GM12878 (cell line): ENCODE measurements at regions not wholly inside any gene's neighbourhood (a gene's known extent, or its start where the extent isn't known, plus 50 kb on each side); places are given as distances from the start of the nearest gene placed in this dataset.

Experiments used
- ATAC-seq: fragments of 200-7000 bp; cut with Tn5 transposase; 3 replicates; pipeline ENCODE4 v1.9.1; 2020; ENCODE audit warnings: mild to moderate bottlenecking, moderate library complexity
- BruUV-seq: library from RNA; stranded (reverse); fragments of 400-500 nt; replicated peaks from 2 replicates; lab custom pipeline; 2021; lab: Mats Ljungman, UMichigan
- CTCF ChIA-PET: fragments of 300-600 bp; sonication (Branson Sonifier 250); formaldehyde crosslinking; extraction: SDS; loops from one replicate; lab custom pipeline; 2021; ENCODE audit warnings: inconsistent platforms; lab: Yijun Ruan, JAX
- POLR2A ChIA-PET: fragments of 350-600 bp; formaldehyde crosslinking; extraction: SDS; loops from one replicate; lab custom pipeline; 2021; ENCODE audit warnings: inconsistent platforms; lab: Charles Lee
- RAD21 ChIA-PET: fragments of 300-600 bp; sonication (Branson Sonifier 250); formaldehyde crosslinking; loops from one replicate; lab custom pipeline; 2023; ENCODE audit warnings: antibody characterized with exemption; ENCODE audit not compliant: unreplicated experiment; lab: Charles Lee
- SMC1A ChIA-PET: fragments of 300-600 bp; sonication (Branson Sonifier 250); formaldehyde crosslinking; loops from one replicate; lab custom pipeline; 2023; ENCODE audit not compliant: unreplicated experiment, uncharacterized antibody; lab: Charles Lee
- DNase-seq: peaks from one replicate; pipeline ENCODE4 v3.0.0-alpha.2; 2011; ENCODE audit warnings: low read depth, low spot score
- FAIRE-seq: peaks from 3 replicates; lab custom pipeline; 2011; peaks lifted over from hg19 to GRCh38; lab: Jason Lieb, UNC
- H2AFZ ChIP-seq: 2 replicates; pipeline ENCODE4 v1.6.0; 2011; ENCODE audit warnings: low read depth, low read length, control low read depth; ENCODE audit not compliant: control insufficient read depth
- H3K27ac ChIP-seq: 2 replicates; pipeline ENCODE4 v1.5.1; 2011; ENCODE audit warnings: control low read depth; ENCODE audit not compliant: control insufficient read depth, insufficient read depth
- H3K27me3 ChIP-seq, 2 experiments: replicated peaks in 1 of 2; 2 replicates each; pipeline versions ENCODE4 v1.6.0 to v1.6.1; 2011; ENCODE audit warnings: low read length in 1 of 2; ENCODE audit not compliant: control insufficient read depth in 2 of 2, insufficient read depth in 2 of 2
- H3K36me3 ChIP-seq, 2 experiments: 2 replicates each; pipeline ENCODE4 v1.5.1; 2011; ENCODE audit warnings: low read length in 1 of 2; ENCODE audit not compliant: control insufficient read depth in 2 of 2, insufficient read depth in 2 of 2
- H3K4me1 ChIP-seq: 2 replicates; pipeline ENCODE4 v1.6.1; 2011; ENCODE audit warnings: mild to moderate bottlenecking, low read length, moderate library complexity, mixed read lengths; ENCODE audit not compliant: control insufficient read depth, insufficient read depth
- H3K4me2 ChIP-seq: 2 replicates; pipeline ENCODE4 v1.6.0; 2011; ENCODE audit warnings: control low read depth; ENCODE audit not compliant: control insufficient read depth, insufficient read depth
- H3K4me3 ChIP-seq: fragments of 200-600 bp; sonication (generic); 2 replicates; pipeline ENCODE4 v1.5.1; 2016
- H3K79me2 ChIP-seq: 2 replicates; pipeline ENCODE4 v1.6.0; 2011; ENCODE audit warnings: low read length; ENCODE audit not compliant: control insufficient read depth, insufficient read depth
- H3K9ac ChIP-seq: 2 replicates; pipeline ENCODE4 v1.8.0; 2011; ENCODE audit warnings: low read length, control low read depth, mixed read lengths; ENCODE audit not compliant: control insufficient read depth, insufficient read depth
- H3K9me3 ChIP-seq: replicated peaks from 3 replicates; pipeline ENCODE4 v1.5.1; 2011; ENCODE audit warnings: mild to moderate bottlenecking, low read length; ENCODE audit not compliant: control insufficient read depth, insufficient read depth
- H4K20me1 ChIP-seq: 2 replicates; pipeline ENCODE4 v1.6.0; 2011; ENCODE audit not compliant: control insufficient read depth, insufficient read depth
- ASH2L ChIP-seq: fragments of 300-600, 200-600 bp; sonication (generic); IDR thresholded peaks from 2 replicates; pipeline ENCODE4 v1.6.1; 2017; ENCODE audit warnings: low read depth, mild to moderate bottlenecking, borderline replicate concordance
- KLF5 ChIP-seq: fragments of 450-650 bp; IDR thresholded peaks from 2 replicates; pipeline ENCODE4 v1.6.1; 2014; ENCODE audit warnings: mild to moderate bottlenecking; ENCODE audit not compliant: partially characterized antibody
- MEF2B ChIP-seq: fragments of 450-650 bp; IDR thresholded peaks from 2 replicates; pipeline ENCODE4 v1.6.1; 2018; ENCODE audit warnings: mild to moderate bottlenecking, moderate library complexity; ENCODE audit not compliant: partially characterized antibody, poor library complexity, severe bottlenecking
- NFIC ChIP-seq: IDR thresholded peaks from 2 replicates; pipeline ENCODE4 v1.6.1; 2012; ENCODE audit warnings: low read depth, mild to moderate bottlenecking, inconsistent platforms, low read length, moderate library complexity
- PAX8 ChIP-seq: fragments of 450-650 bp; IDR thresholded peaks from 2 replicates; pipeline ENCODE4 v1.6.1; 2017; ENCODE audit warnings: mild to moderate bottlenecking, moderate library complexity
- PKNOX1 ChIP-seq: fragments of 450-650 bp; IDR thresholded peaks from 2 replicates; pipeline ENCODE4 v1.6.1; 2016; ENCODE audit warnings: mild to moderate bottlenecking
- RUNX3 ChIP-seq: IDR thresholded peaks from 2 replicates; pipeline ENCODE4 v1.6.1; 2012; ENCODE audit warnings: low read length, inconsistent platforms
- SREBF2 ChIP-seq: IDR thresholded peaks from 2 replicates; pipeline ENCODE4 v1.6.1; 2012; ENCODE audit warnings: mild to moderate bottlenecking, low read length
- SUPT20H ChIP-seq: IDR thresholded peaks from 2 replicates; pipeline ENCODE4 v1.6.1; 2011; ENCODE audit warnings: low read depth, mild to moderate bottlenecking, low read length, moderate library complexity, borderline replicate concordance; ENCODE audit not compliant: control insufficient read depth
- WGBS: methylation state at CpG from one replicate; pipeline ENCODE4 v1.1.6; 2016; ENCODE audit warnings: low lambda C conversion rate; ENCODE audit not compliant: insufficient replicate concordance, insufficient coverage; ENCODE audit errors: missing lambda C conversion rate; 5-methylcytosine and 5-hydroxymethylcytosine counted together
- in situ Hi-C: fragments of 300-500 bp; cut with MboI; formaldehyde crosslinking; loops from 9 replicates; pipeline ENCODE4 v1.14.3; 2018; ENCODE audit warnings: mixed read lengths
- intact Hi-C: fragments of 100-400 bp; cut with micrococcal nuclease; formaldehyde crosslinking; loops from one replicate; pipeline ENCODE4 v1.14.2; 2022; ENCODE audit not compliant: unreplicated experiment

GRCh38 chr4:41820473-41820872, 71.9 kb upstream of the PHOX2B start:
- no peak overlapping the region for H2AFZ ChIP-seq
- no peaks in the 10 kb centered on the region for H3K9me3 ChIP-seq
- ATAC-seq, result peak; percentile 34; the same call in 2 of the 3 replicates
- ChIA-PET SMC1A (no interaction called here), CTCF (interaction anchor here (0.8 to 1.4 kb wide), 2 partner anchors 28 to 40 kb away, joined by 3 read pairs; no protein-coding TSS in a partner anchor)
- no peak overlapping the region for H3K9ac ChIP-seq
- H3K4me1 ChIP-seq, result no peaks in the 10 kb centered on the region
- peaks cover 0 to 1% of the 10 kb centered on the region in 2 experiments; a peak in 1 of 4 replicates for H3K27me3 ChIP-seq
- in situ Hi-C loops, result no loop called here
- TF ChIP-seq ASH2L, result no peak
- peak; percentile 49 for TF ChIP-seq RUNX3
- TF ChIP-seq MEF2B, result peak; percentile 40
- TF ChIP-seq, all 136 proteins: peak for 2
- POLR2A ChIA-PET, result no interaction called here
- H3K79me2 ChIP-seq, result no peaks in the 10 kb centered on the region
- no peak for DNase-seq
- H3K4me3 ChIP-seq, result no peak overlapping the region
- 5% methylated on average over 2 of the region's 2 CpGs for WGBS
- H3K27ac ChIP-seq, result no peak overlapping the region
- FAIRE-seq, result no peak
- BruUV-seq, result no TSS peak
- intact Hi-C loops, result no loop called here
- no peaks in the 10 kb centered on the region for H4K20me1 ChIP-seq
- H3K4me2 ChIP-seq, result no peak overlapping the region
- RAD21 ChIA-PET, result no interaction called here
- no peaks in the 10 kb centered on the region for H3K36me3 ChIP-seq

GRCh38 chr4:41819621-41820020, 71.1 kb upstream of the PHOX2B start:
- SMC1A ChIA-PET, result no interaction called here
- Histone ChIP-seq H3K4me2 (no peak overlapping the region), H3K9me3 (no peaks in the 10 kb centered on the region), H4K20me1 (no peaks in the 10 kb centered on the region), H3K36me3 (no peaks in the 10 kb centered on the region), H3K9ac (no peak overlapping the region), H3K27me3 (peaks cover 0 to 1% of the 10 kb centered on the region in 2 experiments; a peak in 1 of 4 replicates), H3K4me1 (no peaks in the 10 kb centered on the region), H3K79me2 (no peaks in the 10 kb centered on the region), H3K4me3 (no peak overlapping the region), H2AFZ (no peak overlapping the region), H3K27ac (no peak overlapping the region)
- POLR2A ChIA-PET, result no interaction called here
- in situ Hi-C loops, result no loop called here
- FAIRE-seq (no peak), ATAC-seq (no peak), DNase-seq (no peak)
- TF ChIP-seq KLF5, result no peak
- no peak for TF ChIP-seq PAX8
- TF ChIP-seq NFIC, result no peak
- no peak for TF ChIP-seq PKNOX1
- no peak for TF ChIP-seq SUPT20H
- no peak for TF ChIP-seq SREBF2
- BruUV-seq, result no TSS peak
- 54% methylated on average over 3 of the region's 3 CpGs for WGBS
- intact Hi-C loops, result no loop called here
- CTCF ChIA-PET, result interaction anchor here (0.8 kb wide), 1 partner anchor 41 kb away, joined by 3 read pairs; no protein-coding TSS in a partner anchor
- RAD21 ChIA-PET, result no interaction called here
